ENCODE measurements at regions not wholly inside any gene's neighbourhood (a gene's known extent, or its start where the extent isn't known, plus 50 kb on each side); places are given as distances from the start of the nearest gene placed in this dataset.

GRCh38 chr22:48445113-48445827, 1382.4 kb downstream of the BRD1 start:
- H3K4me3 ChIP-seq: no peak overlapping the region
- H3K4me2 ChIP-seq: no peak overlapping the region
- H3K4me1 Mint-ChIP-seq: no peaks in the 10 kb centered on the region
- no peak overlapping the region for H2AFZ ChIP-seq
- H3K4me3 Mint-ChIP-seq: no peak overlapping the region
- TF ChIP-seq, protein P1, sequence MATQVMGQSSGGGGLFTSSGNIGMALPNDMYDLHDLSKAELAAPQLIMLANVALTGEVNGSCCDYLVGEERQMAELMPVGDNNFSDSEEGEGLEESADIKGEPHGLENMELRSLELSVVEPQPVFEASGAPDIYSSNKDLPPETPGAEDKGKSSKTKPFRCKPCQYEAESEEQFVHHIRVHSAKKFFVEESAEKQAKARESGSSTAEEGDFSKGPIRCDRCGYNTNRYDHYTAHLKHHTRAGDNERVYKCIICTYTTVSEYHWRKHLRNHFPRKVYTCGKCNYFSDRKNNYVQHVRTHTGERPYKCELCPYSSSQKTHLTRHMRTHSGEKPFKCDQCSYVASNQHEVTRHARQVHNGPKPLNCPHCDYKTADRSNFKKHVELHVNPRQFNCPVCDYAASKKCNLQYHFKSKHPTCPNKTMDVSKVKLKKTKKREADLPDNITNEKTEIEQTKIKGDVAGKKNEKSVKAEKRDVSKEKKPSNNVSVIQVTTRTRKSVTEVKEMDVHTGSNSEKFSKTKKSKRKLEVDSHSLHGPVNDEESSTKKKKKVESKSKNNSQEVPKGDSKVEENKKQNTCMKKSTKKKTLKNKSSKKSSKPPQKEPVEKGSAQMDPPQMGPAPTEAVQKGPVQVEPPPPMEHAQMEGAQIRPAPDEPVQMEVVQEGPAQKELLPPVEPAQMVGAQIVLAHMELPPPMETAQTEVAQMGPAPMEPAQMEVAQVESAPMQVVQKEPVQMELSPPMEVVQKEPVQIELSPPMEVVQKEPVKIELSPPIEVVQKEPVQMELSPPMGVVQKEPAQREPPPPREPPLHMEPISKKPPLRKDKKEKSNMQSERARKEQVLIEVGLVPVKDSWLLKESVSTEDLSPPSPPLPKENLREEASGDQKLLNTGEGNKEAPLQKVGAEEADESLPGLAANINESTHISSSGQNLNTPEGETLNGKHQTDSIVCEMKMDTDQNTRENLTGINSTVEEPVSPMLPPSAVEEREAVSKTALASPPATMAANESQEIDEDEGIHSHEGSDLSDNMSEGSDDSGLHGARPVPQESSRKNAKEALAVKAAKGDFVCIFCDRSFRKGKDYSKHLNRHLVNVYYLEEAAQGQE (IDR thresholded peaks at IDR 0.05; ENCODE audit: unreplicated experiment): no peak
- TF ChIP-seq POLR2AphosphoS5 (IDR thresholded peaks at IDR 0.05; ENCODE audit: low read depth) (no peak), ZNF114 (CRISPR knock-in tag; IDR thresholded peaks at IDR 0.05) (no peak), CTCF (conservative IDR thresholded peaks at IDR 0.05; ENCODE audit: low read depth in 2 of 2) (no peak)
- no peaks in the 10 kb centered on the region for H3K9me2 ChIP-seq (ENCODE audit: insufficient read depth)
- ATAC-seq (no peak), DNase-seq (ENCODE audit: low spot score) (no peak)
- H3K27ac ChIP-seq (ENCODE audit: low read depth): no peak overlapping the region
- H3K36me3 Mint-ChIP-seq (ENCODE audit: low read depth): no peaks in the 10 kb centered on the region
- no peaks in the 10 kb centered on the region for H3K9me3 Mint-ChIP-seq
- no peak overlapping the region for H3K27ac Mint-ChIP-seq
- no peaks in the 10 kb centered on the region for H3K27me3 ChIP-seq (ENCODE audit: insufficient read depth)
- no peaks in the 10 kb centered on the region for H3K4me1 ChIP-seq (ENCODE audit: insufficient read depth)
- H3K79me2 ChIP-seq (replicated peaks; ENCODE audit: insufficient read depth): no peaks in the 10 kb centered on the region
- H3K36me3 ChIP-seq (ENCODE audit: insufficient read depth): no peaks in the 10 kb centered on the region; the same call in 1 of the 2 replicates
- no peaks in the 10 kb centered on the region for H3F3A ChIP-seq (replicated peaks; ENCODE audit: low read depth)
- H4K20me1 ChIP-seq (replicated peaks; ENCODE audit: insufficient read depth): no peaks in the 10 kb centered on the region
- peaks cover 2% of the 10 kb centered on the region for H3K27me3 Mint-ChIP-seq (ENCODE audit: insufficient read depth, low read depth, poor library complexity)

DNA sequence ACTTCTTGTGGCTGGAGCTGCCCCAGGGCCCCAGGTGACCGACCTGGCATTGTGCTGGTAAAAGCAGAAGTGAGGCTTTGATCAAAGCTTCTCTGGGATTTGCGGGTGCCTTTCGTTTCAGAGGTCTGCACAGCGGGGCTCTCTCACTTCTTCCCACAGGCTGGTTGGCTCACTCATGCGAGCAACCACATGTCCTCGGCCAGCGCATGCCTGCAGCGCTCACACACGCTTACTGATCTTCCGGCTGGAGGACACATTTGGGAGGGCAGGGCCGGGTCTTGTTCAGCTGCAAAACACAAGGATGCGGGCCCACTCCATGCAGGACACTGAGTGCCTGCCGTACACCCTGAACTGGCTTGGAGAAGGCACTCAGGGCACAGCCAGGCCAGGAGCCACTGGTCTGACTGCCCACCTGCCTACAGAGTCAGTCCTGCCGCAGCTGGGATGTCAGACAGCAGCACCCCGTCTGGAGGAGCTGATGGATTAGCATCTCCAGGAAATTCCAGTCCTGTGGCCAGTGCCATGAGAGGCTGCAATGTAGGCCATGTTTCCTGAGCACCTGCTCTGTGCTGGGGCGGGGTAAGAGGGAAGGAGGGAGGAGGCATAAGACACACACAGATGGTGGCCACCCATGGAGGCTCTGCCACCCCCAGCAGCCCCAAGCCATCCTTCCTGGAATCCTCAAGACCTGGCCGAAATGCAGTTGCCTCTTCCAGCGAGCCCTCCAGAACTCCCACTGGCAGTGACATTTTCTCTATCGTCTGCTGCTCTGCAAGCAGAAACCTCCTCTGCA, 1383.2 kb downstream of the BRD1 start:
- DNase-seq (ENCODE audit: low spot score): no peak
- Mint-ChIP-seq H3K4me3 (no peak overlapping the region), H3K4me1 (no peaks in the 10 kb centered on the region), H3K27ac (no peak overlapping the region), H3K27me3 (ENCODE audit: insufficient read depth, low read depth, poor library complexity) (peaks cover 2% of the 10 kb centered on the region), H3K36me3 (ENCODE audit: low read depth) (no peaks in the 10 kb centered on the region), H3K9me3 (no peaks in the 10 kb centered on the region)
- no peaks in the 10 kb centered on the region for H3F3A ChIP-seq (replicated peaks; ENCODE audit: low read depth)
- H4K20me1 ChIP-seq (replicated peaks; ENCODE audit: insufficient read depth): no peaks in the 10 kb centered on the region
- H3K9me2 ChIP-seq (ENCODE audit: insufficient read depth): no peaks in the 10 kb centered on the region
- H3K4me1 ChIP-seq (ENCODE audit: insufficient read depth): no peaks in the 10 kb centered on the region
- ATAC-seq: no peak
- H3K27me3 ChIP-seq (ENCODE audit: insufficient read depth): no peaks in the 10 kb centered on the region
- no peaks in the 10 kb centered on the region for H3K79me2 ChIP-seq (replicated peaks; ENCODE audit: insufficient read depth)
- no peaks in the 10 kb centered on the region; the same call in 1 of the 2 replicates for H3K36me3 ChIP-seq (ENCODE audit: insufficient read depth)
- no peak overlapping the region for H3K4me3 ChIP-seq
- H3K4me2 ChIP-seq: no peak overlapping the region
- no peak overlapping the region for H2AFZ ChIP-seq
- H3K27ac ChIP-seq (ENCODE audit: low read depth): no peak overlapping the region
- no peak for TF ChIP-seq ZNF331 (CRISPR knock-in tag; IDR thresholded peaks at IDR 0.05; ENCODE audit: low read depth)
- TF ChIP-seq ETS1 (IDR thresholded peaks at IDR 0.05): no peak
- TF ChIP-seq STAT1 (IDR thresholded peaks at IDR 0.05; ENCODE audit: unreplicated experiment): no peak
- no peak for TF ChIP-seq NANOG (IDR thresholded peaks at IDR 0.05; ENCODE audit: borderline replicate concordance)
- no peak for TF ChIP-seq JUNB (IDR thresholded peaks at IDR 0.05; ENCODE audit: unreplicated experiment)
- no peak for TF ChIP-seq CTCF (conservative IDR thresholded peaks at IDR 0.05; ENCODE audit: low read depth in 2 of 2)
- no peak for TF ChIP-seq CREB1 (CRISPR knock-in tag; IDR thresholded peaks at IDR 0.05; ENCODE audit: low read depth)
- TF ChIP-seq EZH2phosphoT487 (IDR thresholded peaks at IDR 0.05; ENCODE audit: unreplicated experiment): no peak

Measured in GM23338 (cell line).